ENCODE measurements at regions not wholly inside any gene's neighbourhood (a gene's known extent, or its start where the extent isn't known, plus 50 kb on each side); places are given as distances from the start of the nearest gene placed in this dataset.
"Not testable (repeated sequence)": the region's sequence is repeated elsewhere in the genome, so short reads cannot be mapped to it uniquely, and the experiment has no call there.

DNA sequence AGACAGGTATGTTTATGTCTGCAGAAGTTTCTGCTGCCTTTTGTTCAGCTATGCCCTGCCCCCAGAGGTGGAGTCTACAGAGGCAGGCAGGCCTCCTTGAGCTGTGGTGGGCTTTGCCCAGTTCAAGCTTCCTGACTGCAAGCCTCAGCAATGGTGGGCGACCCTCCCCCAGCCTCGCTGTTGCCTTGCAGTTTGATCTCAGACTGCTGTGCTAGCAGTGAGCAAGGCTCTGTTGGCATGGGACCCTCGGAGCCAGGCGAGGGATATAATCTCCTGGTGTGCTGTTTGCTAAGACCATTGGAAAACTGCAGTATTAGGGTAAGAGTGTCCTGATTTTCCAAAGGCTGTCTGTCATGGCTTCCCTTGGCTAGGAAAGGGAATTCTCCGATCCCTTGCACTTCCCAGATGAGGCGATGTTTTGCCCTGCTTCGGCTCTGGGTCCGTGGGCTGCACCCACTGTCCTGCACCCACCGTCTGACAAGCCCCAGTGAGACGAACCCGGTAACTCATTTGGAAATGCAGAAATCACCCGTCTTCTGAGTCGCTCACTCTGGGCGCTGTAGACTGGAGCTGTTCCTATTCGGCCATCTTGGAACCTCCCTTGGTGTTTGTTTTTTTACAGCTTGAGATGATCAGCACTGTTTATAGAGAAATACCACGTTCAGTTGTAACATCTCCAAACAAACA, 2705.5 kb upstream of the PCDH20 start:
- not testable (repeated sequence) for DNase-seq (ENCODE audit: extremely low read depth in 1 of 11, low read depth in 9 of 11, low spot score in 4 of 11)

DNA sequence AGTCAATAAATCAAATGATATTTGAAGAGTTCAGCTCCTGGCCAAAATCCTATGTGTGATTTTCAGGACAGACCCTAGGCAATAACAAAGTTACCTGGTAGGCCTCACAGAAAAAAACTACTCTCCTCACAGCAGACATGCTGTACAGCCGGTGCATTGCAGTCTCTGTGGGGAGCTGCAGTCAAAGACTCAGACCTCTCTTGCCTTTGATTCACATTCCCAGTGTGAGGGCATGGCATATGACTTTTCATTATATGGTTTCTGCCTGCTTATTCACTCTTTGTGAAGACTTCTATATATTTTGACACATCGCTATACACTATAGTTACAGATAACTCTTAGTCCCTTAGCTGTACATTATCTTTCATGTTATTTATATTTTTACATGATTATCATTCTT, 2684.3 kb upstream of the PCDH20 start:
- DNase-seq (ENCODE audit: extremely low read depth in 1 of 11, low read depth in 9 of 11, low spot score in 4 of 11), result no peak

DNA sequence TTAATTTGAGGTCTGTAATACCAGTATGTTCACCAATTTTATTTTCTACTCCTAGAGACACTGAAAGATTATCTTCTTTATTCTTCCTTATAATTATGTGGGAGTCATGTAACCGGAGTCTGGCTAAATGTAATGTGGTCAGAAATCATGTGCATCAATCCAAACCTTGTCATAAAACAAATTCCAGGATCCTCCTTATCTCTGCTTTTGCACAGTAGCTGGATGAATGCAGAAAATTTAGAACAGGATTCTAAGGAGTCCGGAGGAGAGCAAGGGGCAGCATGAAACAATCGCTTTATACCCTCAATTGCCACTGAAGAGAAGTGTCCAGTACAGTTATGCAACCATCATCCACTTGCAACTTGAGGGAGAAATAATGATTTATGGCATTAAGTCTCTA, 2674.7 kb upstream of the PCDH20 start:
- no peak for DNase-seq (ENCODE audit: extremely low read depth in 1 of 11, low read depth in 9 of 11, low spot score in 4 of 11)

GRCh38 chr13:64088491-64088890, 2672.8 kb upstream of the PCDH20 start:
- no peak for DNase-seq (ENCODE audit: extremely low read depth in 1 of 11, low read depth in 9 of 11, low spot score in 4 of 11)

GRCh38 chr13:64087624-64088023, 2672.0 kb upstream of the PCDH20 start:
- no peak for DNase-seq (ENCODE audit: extremely low read depth in 1 of 11, low read depth in 9 of 11, low spot score in 4 of 11)

- DNase-seq (ENCODE audit: extremely low read depth in 1 of 11, low read depth in 9 of 11, low spot score in 4 of 11), result no peak
These were observed 2668.2 kb upstream of the PCDH20 start for GRCh38 chr13:64083811-64084210.

GRCh38 chr13:64083396-64083795, 2667.7 kb upstream of the PCDH20 start:
- DNase-seq (ENCODE audit: extremely low read depth in 1 of 11, low read depth in 9 of 11, low spot score in 4 of 11), result no peak

GRCh38 chr13:64078480-64078936, 2662.9 kb upstream of the PCDH20 start:
- DNase-seq (ENCODE audit: extremely low read depth in 1 of 11, low read depth in 9 of 11, low spot score in 4 of 11), result no peak

GRCh38 chr13:64078025-64078424, 2662.4 kb upstream of the PCDH20 start:
- no peak for DNase-seq (ENCODE audit: extremely low read depth in 1 of 11, low read depth in 9 of 11, low spot score in 4 of 11)

DNA sequence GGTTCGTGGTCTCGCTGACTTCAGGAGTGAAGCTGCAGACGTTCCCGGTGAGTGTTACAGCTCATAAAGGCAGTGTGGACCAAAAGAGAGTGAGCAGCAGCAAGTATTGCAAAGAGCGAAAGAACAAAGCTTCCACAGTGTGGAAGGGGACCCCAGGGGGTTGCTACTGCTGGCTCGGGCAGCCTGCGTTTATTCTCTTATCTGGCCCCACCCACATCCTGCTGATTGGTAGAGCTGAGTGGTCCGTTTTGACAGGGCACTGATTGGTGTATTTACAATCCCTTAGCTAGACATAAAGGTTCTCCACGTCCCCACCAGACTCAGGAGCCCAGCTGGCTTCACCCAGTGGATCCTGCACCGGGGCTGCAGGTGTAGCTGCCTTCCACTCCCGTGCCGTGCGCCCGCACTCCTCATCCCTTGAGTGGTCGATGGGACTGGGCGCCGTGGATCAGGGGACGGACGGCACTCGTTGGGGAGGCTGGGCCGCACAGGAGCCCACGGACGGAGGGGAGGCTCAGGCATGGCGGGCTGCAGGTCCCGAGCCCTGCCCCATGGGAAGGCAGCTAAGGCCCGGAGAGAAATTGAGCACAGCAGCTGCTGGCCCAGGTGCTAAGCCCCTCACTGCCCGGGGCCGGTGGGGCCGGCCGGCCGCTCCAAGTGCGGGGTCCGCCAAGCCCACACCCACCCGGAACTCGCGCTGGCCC, 2661.6 kb upstream of the PCDH20 start:
- DNase-seq (ENCODE audit: extremely low read depth in 1 of 11, low read depth in 9 of 11, low spot score in 4 of 11), result not testable (repeated sequence)

DNA sequence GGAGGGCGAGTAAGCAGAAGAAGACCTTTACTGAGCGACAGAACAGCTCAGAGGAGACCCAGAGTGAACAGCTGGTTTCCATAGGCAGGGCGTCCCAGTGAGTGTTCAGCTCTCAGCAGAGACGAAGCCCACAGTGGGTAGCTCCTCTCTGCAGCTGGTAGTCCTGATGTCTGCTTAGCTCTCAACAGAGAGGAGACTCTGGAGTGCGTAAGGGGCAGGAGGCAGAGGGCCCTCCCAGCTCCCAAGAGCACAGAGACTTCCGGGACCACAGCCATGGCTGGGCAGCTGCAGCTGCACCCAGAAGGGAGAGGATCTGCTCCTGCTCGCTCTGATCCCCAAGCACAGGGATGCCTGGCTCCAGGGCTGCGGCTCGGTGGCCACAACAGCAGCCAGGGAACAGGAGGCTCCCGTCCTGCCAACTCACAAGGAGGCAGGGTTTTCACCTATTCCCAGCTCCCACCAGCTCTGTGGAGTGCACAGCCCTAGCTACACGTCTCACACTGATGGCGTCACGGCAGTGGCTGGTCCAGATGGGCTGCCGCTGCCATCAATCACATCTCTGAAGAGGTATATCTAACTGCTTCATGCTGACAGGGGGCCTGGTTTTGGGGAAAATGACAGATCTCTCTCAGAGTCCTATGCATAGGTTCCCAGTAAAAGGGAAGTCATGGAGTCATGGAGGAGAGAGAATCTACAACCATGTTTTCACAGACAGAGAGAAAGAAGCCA, 2660.1 kb upstream of the PCDH20 start:
- DNase-seq (ENCODE audit: extremely low read depth in 1 of 11, low read depth in 9 of 11, low spot score in 4 of 11), result no peak

DNA sequence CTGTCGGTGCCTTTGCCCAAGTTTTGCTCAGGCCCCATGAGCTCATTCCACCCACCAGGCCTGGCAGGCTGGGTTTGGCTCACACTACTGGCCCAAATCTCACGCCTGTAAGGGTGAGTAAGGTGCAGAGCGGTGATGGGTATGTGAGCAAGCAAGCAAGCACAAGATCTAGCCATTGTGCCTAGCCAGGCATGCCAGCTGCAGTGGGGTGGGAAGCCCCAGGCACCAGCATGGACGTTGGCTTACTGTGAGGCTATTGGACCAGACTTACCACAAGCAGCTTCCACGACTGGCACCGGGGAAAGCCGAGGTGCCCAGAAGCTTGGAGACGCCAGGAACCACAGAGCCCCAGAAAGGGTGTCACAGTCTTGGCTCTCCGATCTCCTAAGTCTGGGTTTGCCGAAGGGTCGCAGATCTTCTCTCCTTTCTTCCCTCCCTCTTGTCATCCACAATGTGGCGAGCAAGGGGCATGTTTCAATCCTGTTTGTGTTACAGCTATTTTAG, 2659.4 kb upstream of the PCDH20 start:
- DNase-seq (ENCODE audit: extremely low read depth in 1 of 11, low read depth in 9 of 11, low spot score in 4 of 11), result no peak

- no peak for DNase-seq (ENCODE audit: extremely low read depth in 1 of 11, low read depth in 9 of 11, low spot score in 4 of 11)
These were observed 2657.6 kb upstream of the PCDH20 start for GRCh38 chr13:64073203-64073602.

- no peak for DNase-seq (ENCODE audit: extremely low read depth in 1 of 11, low read depth in 9 of 11, low spot score in 4 of 11)
These were observed 2655.7 kb upstream of the PCDH20 start for GRCh38 chr13:64071352-64071751.

DNA sequence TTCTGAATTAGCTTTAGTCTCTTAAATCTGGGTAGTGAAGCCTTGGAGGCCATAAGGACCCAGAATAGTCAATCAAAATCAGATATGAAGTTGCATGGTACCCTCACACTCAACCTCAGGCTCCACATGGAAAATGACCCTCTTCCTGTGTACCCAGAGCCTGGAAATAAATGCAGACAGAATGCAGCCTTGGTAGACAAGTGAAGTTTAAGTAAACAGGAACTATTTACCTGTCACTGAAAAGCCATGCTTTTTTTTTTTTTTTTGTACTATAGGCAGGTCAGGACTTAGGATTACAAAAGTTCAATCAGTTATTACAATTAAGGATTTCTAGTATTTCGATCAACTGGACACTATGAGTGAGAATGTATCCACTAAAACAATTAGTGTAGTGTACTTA, 2654.2 kb upstream of the PCDH20 start:
- DNase-seq (ENCODE audit: extremely low read depth in 1 of 11, low read depth in 9 of 11, low spot score in 4 of 11), result no peak

DNA sequence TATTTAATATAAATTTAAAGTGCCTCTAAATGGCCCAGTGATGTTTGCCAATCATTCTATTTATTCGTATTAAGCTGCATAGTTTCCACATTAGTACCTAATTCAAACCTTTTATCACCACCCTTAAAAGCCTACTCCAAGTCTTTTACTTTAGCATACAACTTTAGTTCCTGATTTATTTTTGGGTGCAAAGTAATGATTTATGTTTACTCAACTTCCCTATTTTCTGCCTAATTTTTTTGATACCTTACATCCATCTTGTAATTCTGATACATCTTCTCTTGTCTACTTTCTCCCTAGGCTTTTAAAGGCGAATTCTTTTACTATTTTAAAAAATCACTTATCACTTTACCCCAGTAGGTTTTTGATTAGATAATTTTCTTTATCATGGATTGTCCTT, 2651.1 kb upstream of the PCDH20 start:
- DNase-seq (ENCODE audit: extremely low read depth in 1 of 11, low read depth in 9 of 11, low spot score in 4 of 11), result no peak

- no peak for DNase-seq (ENCODE audit: extremely low read depth in 1 of 11, low read depth in 9 of 11, low spot score in 4 of 11)
These were observed 2646.0 kb upstream of the PCDH20 start for GRCh38 chr13:64061649-64062048.

GRCh38 chr13:64057372-64058020, 2641.8 kb upstream of the PCDH20 start:
- no peak for DNase-seq (ENCODE audit: extremely low read depth in 1 of 11, low read depth in 9 of 11, low spot score in 4 of 11)

- DNase-seq (ENCODE audit: extremely low read depth in 1 of 11, low read depth in 9 of 11, low spot score in 4 of 11), result no peak
These were observed 2638.7 kb upstream of the PCDH20 start for GRCh38 chr13:64054321-64054720.

DNA sequence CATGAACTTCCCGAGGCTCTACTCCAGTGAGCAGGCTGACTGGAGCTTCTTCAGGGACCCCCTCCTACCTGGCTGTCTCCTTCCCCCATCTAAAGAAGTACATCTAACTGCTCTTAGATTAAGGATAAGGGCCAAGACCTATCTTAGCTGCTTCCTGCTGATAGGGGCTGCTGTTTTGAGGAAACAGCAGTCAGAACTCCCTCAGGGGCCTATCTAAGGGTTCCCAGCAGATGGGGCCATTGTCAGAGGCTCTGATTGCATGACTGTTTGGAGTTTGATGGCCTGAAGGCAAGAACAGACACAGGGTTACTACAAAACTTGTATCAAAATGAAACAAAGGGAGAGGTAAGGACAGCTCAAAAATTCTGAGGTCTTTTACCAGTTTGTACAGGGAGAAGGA, 2636.9 kb upstream of the PCDH20 start:
- DNase-seq (ENCODE audit: extremely low read depth in 1 of 11, low read depth in 9 of 11, low spot score in 4 of 11), result no peak

All from renal cortex interstitium (tissue), 11 donors.